Gastrocnemius medialis (tissue), 4 donors: ENCODE measurements at regions not wholly inside any gene's neighbourhood (a gene's known extent, or its start where the extent isn't known, plus 50 kb on each side); places are given as distances from the start of the nearest gene placed in this dataset.

Source experiments
- ATAC-seq, 2 donors: fragments of 150-250 bp; one replicate each; pipeline ENCODE4 v1.9.1; 2016
- DNase-seq, 2 donors: peaks; one replicate each; pipeline ENCODE4 v3.0.0-alpha.2; 2019
- H3K27ac ChIP-seq, 4 donors: fragments of 200-600 bp; sonication (generic); 1 replicate in 1 of 4; 2 replicates in 3 of 4; pipeline ENCODE4 v1.5.1; 2016 to 2018; ENCODE audit warnings: mild to moderate bottlenecking in 2 of 4, moderate library complexity in 1 of 4
- H3K27me3 ChIP-seq, 3 donors: fragments of 200-600 bp; sonication (generic) in 2 of 3; 1 replicate in 1 of 3; 2 replicates in 2 of 3; pipeline versions ENCODE4 v1.5.1 to v1.6.0; 2016 to 2019; ENCODE audit warnings: mild to moderate bottlenecking in 1 of 3, moderate library complexity in 1 of 3
- H3K36me3 ChIP-seq, 2 donors: fragments of 200-600 bp; sonication (generic) in 1 of 2; one replicate each; pipeline ENCODE4 v1.5.1; 2017 to 2018
- H3K4me1 ChIP-seq, 2 donors: fragments of 200-600 bp; sonication (generic) in 1 of 2; one replicate each; pipeline ENCODE4 v1.5.1; 2016 to 2017; ENCODE audit warnings: mild to moderate bottlenecking in 2 of 2
- H3K4me3 ChIP-seq, 4 donors: fragments of 200-600 bp; sonication (generic) in 3 of 4; 1 replicate in 1 of 4; 2 replicates in 3 of 4; pipeline ENCODE4 v1.5.1; 2016 to 2019; ENCODE audit warnings: mild to moderate bottlenecking in 2 of 4
- H3K9me3 ChIP-seq, 3 donors: fragments of 200-600 bp; sonication (generic) in 2 of 3; 1 replicate in 1 of 3; 2 replicates in 2 of 3; pipeline ENCODE4 v1.5.1; 2016 to 2019
- CTCF ChIP-seq, 5 experiments: fragments of 450-650 bp in 3 of 5; fragments of 200-600 bp in 2 of 5; sonication (generic) in 2 of 5; IDR thresholded peaks in 4 of 5; conservative IDR thresholded peaks in 1 of 5; 1 replicate in 4 of 5; 2 replicates in 1 of 5; pipeline ENCODE4 v1.5.1; 2016 to 2019; ENCODE audit warnings: antibody characterized with exemption in 5 of 5, mild to moderate bottlenecking in 3 of 5, moderate library complexity in 3 of 5
- POLR2A ChIP-seq, 2 donors: fragments of 450-650 bp; IDR thresholded peaks; one replicate each; pipeline ENCODE4 v1.6.1; 2017; ENCODE audit warnings: antibody characterized with exemption in 2 of 2, mild to moderate bottlenecking in 2 of 2, moderate library complexity in 2 of 2
- in situ Hi-C, 4 donors: fragments of 200-750 bp; cut with MboI; loops; one replicate each; pipeline versions ENCODE4 v1.15.0 to v1.8.0; 2017; ENCODE audit warnings: low sequenced_read_pairs in 4 of 4
- intact Hi-C: fragments of 100-400 bp; cut with DNase I; formaldehyde crosslinking; loops from one replicate; pipeline ENCODE4 v1.15.1; 2023; ENCODE audit warnings: low total_unique reads

GRCh38 chr13:73955977-73956500, 178.2 kb downstream of the KLF12 start:
- Histone ChIP-seq H3K4me3 (no peak overlapping the region), H3K27ac (no peak overlapping the region), H3K4me1 (peaks cover 7 to 13% of the 10 kb centered on the region in 2 donors), H3K9me3 (no peaks in the 10 kb centered on the region), H3K27me3 (no peaks in the 10 kb centered on the region), H3K36me3 (no peaks in the 10 kb centered on the region)
- TF ChIP-seq POLR2A (IDR thresholded peaks at IDR 0.05) (no peak), CTCF (IDR thresholded peaks at IDR 0.05 in 4 of 5, conservative IDR thresholded peaks at IDR 0.05 in 1 of 5) (no peak)
- no peak for ATAC-seq
- DNase-seq = no peak
- intact Hi-C loops = no loop called here
- in situ Hi-C loops = no loop called here

GRCh38 chr13:73954808-73955207, 179.4 kb downstream of the KLF12 start:
- in situ Hi-C loops (no loop called here), intact Hi-C loops (no loop called here)
- ATAC-seq = no peak
- H3K36me3 ChIP-seq = no peaks in the 10 kb centered on the region
- no peak for TF ChIP-seq POLR2A (IDR thresholded peaks at IDR 0.05)
- no peak for TF ChIP-seq CTCF (IDR thresholded peaks at IDR 0.05 in 4 of 5, conservative IDR thresholded peaks at IDR 0.05 in 1 of 5)
- H3K27ac ChIP-seq = no peak overlapping the region
- H3K4me3 ChIP-seq = no peak overlapping the region
- H3K4me1 ChIP-seq = peaks cover 13 to 14% of the 10 kb centered on the region in 2 donors
- H3K9me3 ChIP-seq = no peaks in the 10 kb centered on the region
- no peaks in the 10 kb centered on the region for H3K27me3 ChIP-seq
- no peak for DNase-seq

- no peaks in the 10 kb centered on the region for H3K27me3 ChIP-seq
- TF ChIP-seq CTCF (IDR thresholded peaks at IDR 0.05 in 4 of 5, conservative IDR thresholded peaks at IDR 0.05 in 1 of 5) (no peak), POLR2A (IDR thresholded peaks at IDR 0.05) (no peak)
- intact Hi-C loops (no loop called here), in situ Hi-C loops (no loop called here)
- H3K4me1 ChIP-seq = peaks cover 17 to 20% of the 10 kb centered on the region in 2 donors
- no peak for DNase-seq
- H3K36me3 ChIP-seq = no peaks in the 10 kb centered on the region
- no peak for ATAC-seq
- H3K4me3 ChIP-seq = no peak overlapping the region
- H3K9me3 ChIP-seq = no peaks in the 10 kb centered on the region
- H3K27ac ChIP-seq = no peak overlapping the region
Observed at GRCh38 chr13:73952648-73953047, 181.6 kb downstream of the KLF12 start.

GRCh38 chr13:73948848-73949529, 185.2 kb downstream of the KLF12 start:
- H3K27me3 ChIP-seq = no peaks in the 10 kb centered on the region
- no peaks in the 10 kb centered on the region for H3K9me3 ChIP-seq
- H3K4me3 ChIP-seq = no peak overlapping the region
- in situ Hi-C loops = no loop called here
- intact Hi-C loops = loop anchor here (5.0 kb wide), 1 partner anchor 338 kb away; no protein-coding TSS in a partner anchor
- H3K4me1 ChIP-seq = peaks cover 12 to 14% of the 10 kb centered on the region in 2 donors
- no peak for DNase-seq
- H3K36me3 ChIP-seq = no peaks in the 10 kb centered on the region
- H3K27ac ChIP-seq = no peak overlapping the region
- ATAC-seq = no peak
- no peak for TF ChIP-seq CTCF (IDR thresholded peaks at IDR 0.05 in 4 of 5, conservative IDR thresholded peaks at IDR 0.05 in 1 of 5)
- TF ChIP-seq POLR2A (IDR thresholded peaks at IDR 0.05) = no peak
